Stimulated activated CD4-positive, alpha-beta T cell treated with anti-CD3 and anti-CD28 coated beads, Interleukin-2, amount 100 ng/mL, for 4 hours (primary cell): ENCODE measurements at regions not wholly inside any gene's neighbourhood (a gene's known extent, or its start where the extent isn't known, plus 50 kb on each side); places are given as distances from the start of the nearest gene placed in this dataset.

Experiments used
- DNase-seq: peaks from one replicate; pipeline ENCODE4 v3.0.0-alpha.2; 2020; ENCODE audit warnings: low read depth

GRCh38 chr18:72360634-72361033 is 183.5 kb downstream of the CBLN2 start:
- DNase-seq, result no peak

GRCh38 chr18:72342933-72343332 is 201.2 kb downstream of the CBLN2 start:
- DNase-seq, result no peak

- no peak for DNase-seq
Observed at GRCh38 chr18:72339976-72340375, 204.2 kb downstream of the CBLN2 start.

- no peak for DNase-seq
Observed at GRCh38 chr18:72336786-72337185, 207.4 kb downstream of the CBLN2 start.

GRCh38 chr18:72329533-72329932 is 214.6 kb downstream of the CBLN2 start:
- no peak for DNase-seq

- DNase-seq, result no peak
Observed at GRCh38 chr18:72325307-72325706, 218.8 kb downstream of the CBLN2 start.

- no peak for DNase-seq
Observed at GRCh38 chr18:72324677-72325076, 219.5 kb downstream of the CBLN2 start.

- DNase-seq, result no peak
Observed at GRCh38 chr18:72316497-72316896, 227.6 kb downstream of the CBLN2 start.

GRCh38 chr18:72283148-72283925 is 260.8 kb downstream of the CBLN2 start:
- no peak for DNase-seq

- no peak for DNase-seq
Observed at GRCh38 chr18:72273025-72273424, 271.1 kb downstream of the CBLN2 start.

- DNase-seq, result no peak
Observed at GRCh38 chr18:72261590-72261989, 282.6 kb downstream of the CBLN2 start.

- DNase-seq, result no peak
Observed at GRCh38 chr18:72246076-72246475, 298.1 kb downstream of the CBLN2 start.

- DNase-seq, result no peak
Observed at GRCh38 chr18:72235422-72235821, 308.7 kb downstream of the CBLN2 start.

GRCh38 chr18:72233106-72233505 is 311.0 kb downstream of the CBLN2 start:
- no peak for DNase-seq

GRCh38 chr18:72232644-72233043 is 311.5 kb downstream of the CBLN2 start:
- no peak for DNase-seq

- no peak for DNase-seq
Observed at GRCh38 chr18:72225958-72226357, 318.2 kb downstream of the CBLN2 start.

- no peak for DNase-seq
Observed at GRCh38 chr18:72223733-72224132, 320.4 kb downstream of the CBLN2 start.

GRCh38 chr18:72208920-72209676 is 335.0 kb downstream of the CBLN2 start:
- DNase-seq, result no peak

- DNase-seq, result no peak
Observed at GRCh38 chr18:72207280-72207679, 336.9 kb downstream of the CBLN2 start.

GRCh38 chr18:72206814-72207213 is 337.3 kb downstream of the CBLN2 start:
- no peak for DNase-seq

GRCh38 chr18:72201032-72201431 is 343.1 kb downstream of the CBLN2 start:
- DNase-seq, result no peak

- no peak for DNase-seq
Observed at GRCh38 chr18:72197591-72197990, 346.6 kb downstream of the CBLN2 start.

GRCh38 chr18:72194072-72194471 is 350.1 kb downstream of the CBLN2 start:
- DNase-seq, result no peak

GRCh38 chr18:72187956-72188355 is 356.2 kb downstream of the CBLN2 start:
- no peak for DNase-seq
